Posterior vena cava (tissue), 2 donors: ENCODE measurements at regions not wholly inside any gene's neighbourhood (a gene's known extent, or its start where the extent isn't known, plus 50 kb on each side); places are given as distances from the start of the nearest gene placed in this dataset.
"Not testable (repeated sequence)": the region's sequence is repeated elsewhere in the genome, so short reads cannot be mapped to it uniquely, and the experiment has no call there.

Experiments
- DNase-seq: peaks from one replicate; pipeline ENCODE4 v3.0.0-alpha.2; 2020; ENCODE audit warnings: low spot score
- intact Hi-C, 2 donors: fragments of 100-400 bp; cut with DNase I; formaldehyde crosslinking; loops; one replicate each; pipeline versions ENCODE4 v1.14.1 to v1.14.2; 2022 to 2023
- donor health status: DM: yes; HTN: yes; CAD: no.
- donor health status: DM: yes; HTN: yes; CAD: no.

GRCh38 chr3:74036102-74036501 lies 411.4 kb upstream of the PDZRN3 start:
- no peak for DNase-seq
- intact Hi-C loops, result no loop called here

GRCh38 chr3:74033806-74034205 lies 409.1 kb upstream of the PDZRN3 start:
- no peak for DNase-seq
- intact Hi-C loops, result no loop called here

GRCh38 chr3:74033381-74033780 lies 408.6 kb upstream of the PDZRN3 start:
- no peak for DNase-seq
- intact Hi-C loops, result no loop called here

GRCh38 chr3:74027121-74027520 lies 402.4 kb upstream of the PDZRN3 start:
- intact Hi-C loops, result no loop called here
- DNase-seq, result no peak

GRCh38 chr3:74023395-74023794 lies 398.7 kb upstream of the PDZRN3 start:
- intact Hi-C loops, result no loop called here

GRCh38 chr3:74021449-74021848 lies 396.7 kb upstream of the PDZRN3 start:
- intact Hi-C loops, result no loop called here
- DNase-seq, result no peak

More at GRCh38 chr3:74023395-74023794, 398.7 kb upstream of the PDZRN3 start:
- no peak for DNase-seq

GRCh38 chr3:74009961-74010844 lies 385.5 kb upstream of the PDZRN3 start:
- DNase-seq, result no peak
- intact Hi-C loops, result no loop called here

GRCh38 chr3:74004386-74004785 lies 379.6 kb upstream of the PDZRN3 start:
- intact Hi-C loops, result no loop called here
- no peak for DNase-seq

GRCh38 chr3:74003734-74004133 lies 379.0 kb upstream of the PDZRN3 start:
- DNase-seq, result no peak
- intact Hi-C loops, result no loop called here

GRCh38 chr3:74001436-74001835 lies 376.7 kb upstream of the PDZRN3 start:
- no peak for DNase-seq
- intact Hi-C loops, result no loop called here

GRCh38 chr3:74000725-74001124 lies 376.0 kb upstream of the PDZRN3 start:
- intact Hi-C loops, result no loop called here
- no peak for DNase-seq

GRCh38 chr3:73999501-73999900 lies 374.8 kb upstream of the PDZRN3 start:
- DNase-seq, result no peak
- intact Hi-C loops, result no loop called here

- intact Hi-C loops, DNase-seq: not testable (repeated sequence)
Measured at GRCh38 chr3:73990691-73991090, 365.9 kb upstream of the PDZRN3 start.

GRCh38 chr3:73966733-73967132 lies 342.0 kb upstream of the PDZRN3 start:
- intact Hi-C loops, result no loop called here
- DNase-seq, result no peak

- no peak for DNase-seq
- intact Hi-C loops, result no loop called here
Measured at GRCh38 chr3:73964818-73965217, 340.1 kb upstream of the PDZRN3 start.

GRCh38 chr3:73955494-73956070 lies 330.8 kb upstream of the PDZRN3 start:
- DNase-seq, result no peak
- intact Hi-C loops, result no loop called here

GRCh38 chr3:73954506-73954905 lies 329.8 kb upstream of the PDZRN3 start:
- DNase-seq, result no peak
- intact Hi-C loops, result no loop called here

- DNase-seq, result no peak
- intact Hi-C loops, result no loop called here
Measured at GRCh38 chr3:73952781-73953180, 328.0 kb upstream of the PDZRN3 start.

- DNase-seq, result no peak
- intact Hi-C loops, result no loop called here
Measured at GRCh38 chr3:73950865-73951558, 326.3 kb upstream of the PDZRN3 start.

GRCh38 chr3:73945541-73945940 lies 320.8 kb upstream of the PDZRN3 start:
- no peak for DNase-seq
- intact Hi-C loops, result no loop called here
